ENCODE measurements at regions not wholly inside any gene's neighbourhood (a gene's known extent, or its start where the extent isn't known, plus 50 kb on each side); places are given as distances from the start of the nearest gene placed in this dataset.
"Not testable (repeated sequence)": the region's sequence is repeated elsewhere in the genome, so short reads cannot be mapped to it uniquely, and the experiment has no call there.

- no peak for DNase-seq (ENCODE audit: low spot score)
Measured at GRCh38 chr3:82022836-82023235, 261.4 kb upstream of the GBE1 start.

DNA sequence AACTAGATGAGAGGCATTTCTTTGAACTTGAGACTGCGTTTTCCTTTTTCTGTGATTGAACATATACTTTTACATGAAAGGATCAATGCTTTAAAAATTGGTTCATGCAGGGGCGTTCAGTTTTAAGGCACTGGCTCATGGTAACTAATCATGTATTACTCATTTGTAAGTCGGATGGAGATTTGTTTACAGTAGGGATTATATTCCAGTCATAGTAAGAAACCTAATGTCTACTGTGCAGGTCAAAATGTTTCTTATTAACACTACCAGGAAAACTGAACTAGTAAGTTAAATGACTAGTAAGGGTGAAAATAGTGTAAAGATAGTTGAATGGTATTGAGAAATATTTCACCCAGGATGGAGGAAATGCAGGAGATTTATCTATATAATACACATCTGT lies 258.8 kb upstream of the GBE1 start:
- DNase-seq (ENCODE audit: low spot score) = no peak

- no peak for DNase-seq (ENCODE audit: low spot score)
Measured at GRCh38 chr3:82015241-82015640, 253.8 kb upstream of the GBE1 start.

- DNase-seq (ENCODE audit: low spot score) = no peak
Measured at GRCh38 chr3:82012775-82013174, 251.3 kb upstream of the GBE1 start.

GRCh38 chr3:82011336-82011735 lies 249.9 kb upstream of the GBE1 start:
- DNase-seq (ENCODE audit: low spot score) = no peak

DNA sequence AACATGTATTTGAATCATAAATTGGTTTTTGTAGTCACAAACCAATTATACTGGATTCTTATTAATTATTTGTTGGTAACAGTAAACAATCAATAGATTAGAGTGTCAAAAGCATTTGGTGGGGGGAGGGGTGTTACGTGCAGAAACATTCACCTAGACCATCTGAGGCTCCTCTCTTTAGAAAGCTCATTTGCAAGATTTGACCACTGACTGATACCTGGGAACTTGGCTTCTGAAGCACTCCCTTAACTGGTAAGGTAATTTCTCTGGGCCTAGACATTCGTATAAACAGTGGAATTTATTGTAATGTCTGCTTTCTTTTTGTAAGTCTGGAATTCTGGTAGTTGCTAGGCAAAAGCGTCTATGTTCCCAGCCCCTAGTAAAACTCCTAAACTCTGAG lies 243.8 kb upstream of the GBE1 start:
- DNase-seq (ENCODE audit: low spot score) = no peak

DNA sequence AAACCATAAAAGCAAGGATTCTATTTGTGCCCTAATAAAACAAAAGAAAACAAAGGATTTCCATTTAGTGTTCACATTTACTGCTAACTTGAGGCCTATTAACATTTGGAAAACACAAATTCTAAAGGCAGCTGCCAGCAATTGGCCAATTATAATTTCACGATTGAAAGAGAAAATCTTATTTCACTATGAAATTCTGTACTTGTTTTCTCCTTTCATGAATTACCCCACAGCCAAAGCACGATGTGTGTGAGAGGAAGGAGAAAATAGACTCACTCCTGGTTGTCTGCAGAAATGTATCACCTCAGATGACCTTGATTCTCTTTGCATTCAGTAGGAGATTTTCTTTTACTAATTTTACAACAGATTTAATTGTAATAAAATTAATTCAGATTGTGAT lies 242.8 kb upstream of the GBE1 start:
- DNase-seq (ENCODE audit: low spot score) = no peak

GRCh38 chr3:82002986-82003642 lies 241.7 kb upstream of the GBE1 start:
- no peak for DNase-seq (ENCODE audit: low spot score)

- DNase-seq (ENCODE audit: low spot score) = no peak
Measured at GRCh38 chr3:82002491-82002890, 241.0 kb upstream of the GBE1 start.

DNA sequence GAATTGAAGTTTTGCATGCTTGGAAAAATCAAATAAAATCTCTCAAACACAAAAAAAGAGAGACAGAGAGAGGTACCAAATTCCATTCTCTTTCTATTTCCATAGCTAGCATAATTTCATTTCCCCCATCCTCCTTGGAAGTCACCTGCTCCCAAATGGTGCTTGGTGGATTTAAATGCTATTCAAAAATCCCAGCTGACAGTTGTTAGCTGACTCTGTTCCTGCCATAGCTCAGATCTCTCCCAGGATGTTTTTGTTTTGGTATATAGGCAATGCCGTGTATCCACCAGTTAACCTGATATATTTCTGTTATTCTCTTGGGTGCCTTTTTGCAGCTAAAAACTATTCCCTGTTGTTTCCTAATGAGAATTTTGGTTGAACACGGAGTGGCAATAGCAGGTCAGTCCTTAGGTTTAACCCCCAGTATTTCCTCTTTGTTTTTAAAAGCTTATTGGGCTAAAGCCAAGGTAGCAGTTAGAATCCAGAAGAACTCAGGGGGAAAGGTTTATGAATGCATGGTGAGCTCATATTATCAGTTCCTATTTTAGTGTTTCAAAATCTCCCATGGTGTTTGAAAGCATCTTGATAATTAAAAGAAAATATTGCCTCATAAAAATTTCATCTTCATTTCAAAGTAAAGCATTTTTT lies 240.0 kb upstream of the GBE1 start:
- DNase-seq (ENCODE audit: low spot score) = no peak

GRCh38 chr3:82000773-82001172 lies 239.3 kb upstream of the GBE1 start:
- DNase-seq (ENCODE audit: low spot score) = no peak

GRCh38 chr3:82000350-82000749 lies 238.9 kb upstream of the GBE1 start:
- DNase-seq (ENCODE audit: low spot score) = no peak

DNA sequence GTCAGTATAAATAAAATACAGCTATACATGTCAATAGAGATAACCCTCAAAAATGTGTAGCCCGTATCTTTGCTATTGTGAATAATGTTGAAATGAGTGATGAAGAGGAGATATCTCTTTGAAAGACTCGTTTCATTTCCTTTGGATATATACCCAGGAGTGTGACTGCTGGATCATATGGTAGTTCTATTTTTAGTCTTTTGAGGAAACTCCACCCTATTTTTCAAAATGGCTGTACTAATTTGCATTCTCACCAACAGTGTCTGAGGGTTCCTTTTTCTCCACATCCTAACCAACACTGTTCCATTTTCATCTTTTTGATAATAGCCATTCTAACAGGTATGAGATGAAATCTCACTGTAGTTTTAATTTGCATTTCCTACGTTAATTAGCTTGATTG lies 237.5 kb upstream of the GBE1 start:
- DNase-seq (ENCODE audit: low spot score) = no peak

DNA sequence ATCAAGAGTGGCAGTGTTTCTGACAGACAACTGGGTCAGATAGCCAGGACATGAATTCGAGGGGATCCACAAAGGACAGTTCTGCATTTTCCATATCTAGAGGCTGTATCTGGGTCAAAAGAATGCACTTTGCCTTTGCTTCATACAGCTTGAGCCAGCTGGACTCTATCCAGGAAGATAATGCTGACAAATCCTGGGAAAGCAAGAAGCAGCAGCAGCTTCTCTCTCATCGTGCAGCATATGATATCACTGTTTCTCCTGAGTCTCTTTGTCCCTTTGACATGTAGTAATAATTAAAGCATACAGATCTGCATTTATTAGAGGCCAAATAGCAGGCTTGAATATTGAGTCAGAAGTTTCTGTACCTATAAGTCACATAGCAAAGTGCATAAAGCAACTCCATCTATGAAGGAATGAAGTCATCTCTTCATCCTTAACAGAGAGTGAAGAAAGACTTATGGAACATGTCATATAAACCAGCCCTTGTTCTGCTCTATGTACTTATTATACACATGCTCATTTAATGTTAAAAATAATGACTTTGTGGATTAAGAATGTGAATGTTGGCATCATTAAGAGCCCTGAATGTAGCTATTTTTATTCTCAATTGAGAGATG lies 236.8 kb upstream of the GBE1 start:
- DNase-seq (ENCODE audit: low spot score) = no peak

DNA sequence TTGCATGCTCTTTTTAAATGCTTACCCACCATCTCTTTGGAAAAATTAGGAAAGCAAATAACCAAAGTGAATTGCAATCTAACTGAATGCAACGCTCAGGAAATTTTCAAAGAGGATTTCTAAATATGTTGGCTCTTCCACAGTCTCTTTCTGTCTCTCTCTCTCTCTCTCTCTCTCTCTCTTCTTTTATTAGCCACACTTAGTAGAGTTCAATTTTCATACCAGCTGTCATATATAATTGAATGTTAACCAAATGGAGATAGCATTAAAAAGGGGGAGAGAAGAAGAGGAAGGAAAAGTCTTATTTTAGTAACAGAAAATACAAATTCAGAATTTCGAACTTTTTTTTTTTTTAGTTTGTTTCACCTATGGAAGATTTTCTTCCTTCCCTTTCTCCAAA lies 235.9 kb upstream of the GBE1 start:
- no peak for DNase-seq (ENCODE audit: low spot score)

- DNase-seq (ENCODE audit: low spot score) = no peak
Measured at GRCh38 chr3:81995329-81995728, 233.9 kb upstream of the GBE1 start.

DNA sequence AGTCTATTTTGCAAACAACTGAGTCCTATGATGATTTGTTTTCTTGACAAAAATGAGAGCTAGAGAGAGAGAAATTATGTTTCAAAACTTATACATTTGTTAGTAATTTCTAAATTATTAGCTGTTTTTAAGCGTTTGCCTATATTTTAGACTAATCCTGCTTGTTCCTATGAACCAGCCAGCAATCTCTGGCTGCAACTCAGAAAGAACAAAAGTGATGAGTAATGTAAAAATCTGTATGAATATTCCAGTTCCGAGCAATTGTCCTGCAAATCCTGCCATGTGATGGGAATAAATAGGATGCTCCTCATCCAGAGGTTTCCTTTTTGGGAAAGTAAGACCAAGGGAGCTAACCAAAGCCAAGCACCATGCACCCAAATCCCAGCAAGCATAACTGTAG lies 228.3 kb upstream of the GBE1 start:
- no peak for DNase-seq (ENCODE audit: low spot score)

DNA sequence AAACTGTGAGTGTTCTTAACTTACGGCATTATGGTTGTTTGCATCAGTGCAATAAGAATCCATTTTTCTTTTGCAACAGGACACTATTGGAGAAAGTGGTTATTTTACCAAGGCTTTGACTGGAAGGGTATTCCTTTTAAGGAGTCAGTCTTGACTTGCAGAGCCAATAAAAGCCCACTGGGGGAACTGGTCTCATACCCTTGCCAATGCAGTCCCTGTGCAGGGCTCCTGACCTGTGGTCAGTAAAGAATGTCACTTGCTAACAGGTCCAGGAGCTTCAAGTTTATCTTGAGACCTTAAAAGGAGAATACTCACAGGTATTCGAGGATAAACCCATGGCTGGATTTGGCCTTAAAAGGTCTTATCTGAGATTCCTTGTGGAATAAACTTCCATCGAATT lies 227.8 kb upstream of the GBE1 start:
- no peak for DNase-seq (ENCODE audit: low spot score)

DNA sequence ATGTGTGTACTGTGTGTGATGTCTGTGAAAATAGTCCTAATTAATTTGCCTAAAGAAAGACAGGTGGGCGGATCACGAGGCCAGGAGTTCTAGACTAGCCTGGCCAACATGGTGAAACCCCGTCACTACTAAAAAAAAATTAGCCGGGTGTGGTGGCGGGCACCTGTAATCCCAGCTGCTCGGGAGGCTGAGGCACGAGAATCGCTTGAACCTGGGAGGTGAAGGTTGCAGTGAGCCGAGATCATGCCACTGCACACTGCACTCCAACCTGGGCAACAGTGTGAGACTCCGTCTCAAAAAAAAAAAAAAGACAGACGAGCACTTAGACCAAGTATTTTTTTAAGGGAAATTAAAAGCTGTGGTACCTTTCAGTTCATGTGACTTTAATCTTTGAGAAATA lies 226.0 kb upstream of the GBE1 start:
- DNase-seq (ENCODE audit: low spot score) = not testable (repeated sequence)

DNA sequence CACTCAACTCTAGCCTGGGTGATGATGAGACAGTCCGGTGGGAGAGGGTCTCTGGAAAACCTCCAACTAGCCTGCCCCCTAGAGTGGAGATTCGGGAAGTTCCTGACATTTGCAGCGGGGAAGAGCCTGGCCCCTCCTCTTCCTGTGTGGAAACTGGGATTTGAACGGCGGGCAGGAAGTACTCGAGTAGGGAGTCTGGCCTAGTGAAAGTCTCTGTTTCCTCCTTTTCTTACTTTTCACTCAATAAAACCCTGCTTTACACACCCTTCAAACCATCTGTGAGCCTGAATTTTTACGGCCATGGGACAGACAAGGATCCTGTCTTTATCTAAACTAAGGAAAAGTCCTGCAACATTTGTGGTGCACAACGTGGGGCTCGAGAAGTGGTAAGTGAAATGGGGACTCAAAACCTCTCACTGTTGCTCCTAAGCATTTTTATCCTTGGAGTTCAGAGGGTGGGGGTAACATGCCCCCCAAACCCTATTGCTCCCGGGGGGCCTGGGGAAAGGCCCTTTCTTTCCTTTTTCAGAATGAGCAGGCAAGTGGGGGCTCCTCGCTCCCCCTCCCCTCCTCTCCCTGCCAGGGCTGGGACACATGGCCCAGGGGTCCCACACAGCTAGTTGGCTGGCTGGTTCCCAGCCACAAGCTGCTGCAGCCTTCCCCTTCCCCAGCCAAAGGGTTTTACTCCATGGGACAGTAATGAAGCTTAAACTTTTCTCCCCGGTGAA lies 224.7 kb upstream of the GBE1 start:
- no peak for DNase-seq (ENCODE audit: low spot score)

GRCh38 chr3:81983382-81983781 lies 221.9 kb upstream of the GBE1 start:
- no peak for DNase-seq (ENCODE audit: low spot score)

DNA sequence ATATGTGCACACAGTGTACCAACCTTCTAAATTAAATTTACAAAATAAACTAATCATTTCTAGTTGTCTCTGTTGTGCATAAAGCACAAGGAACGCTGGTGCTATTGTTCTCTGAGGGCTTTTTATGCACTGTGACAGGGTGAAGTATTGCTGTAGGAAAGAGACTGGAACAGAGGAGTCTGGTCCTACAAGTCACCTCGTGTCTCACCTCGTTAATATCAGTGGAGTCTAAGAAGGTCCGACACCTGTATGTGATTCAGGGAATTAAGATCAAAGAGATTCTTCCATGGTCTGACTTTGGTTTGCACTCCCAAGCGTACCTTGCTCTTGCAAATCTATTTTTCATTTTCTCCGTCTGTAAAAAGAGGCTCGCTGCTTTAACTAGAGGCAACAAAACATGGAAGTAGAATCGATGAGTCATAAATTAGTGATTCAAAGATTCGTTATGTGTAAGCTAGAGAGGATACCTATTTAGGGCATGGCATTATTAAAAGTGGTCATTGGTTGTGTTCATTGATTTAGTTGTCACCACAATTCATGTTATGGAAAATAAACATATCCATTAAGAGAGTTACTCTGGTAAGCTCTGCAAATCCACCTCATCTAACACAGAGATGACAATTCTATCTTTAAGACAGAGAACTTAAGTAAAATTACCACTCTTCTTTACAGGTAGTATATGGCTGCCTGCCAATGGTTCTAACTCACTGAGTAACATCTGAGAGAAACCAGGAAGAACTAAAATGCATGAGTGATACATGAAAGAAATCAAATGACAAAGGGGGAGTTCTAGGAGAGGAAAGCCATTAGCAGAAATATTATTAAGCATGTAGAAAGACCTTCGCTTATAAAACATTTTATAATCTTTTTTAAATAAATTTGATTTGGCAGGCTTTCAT lies 219.4 kb upstream of the GBE1 start:
- DNase-seq (ENCODE audit: low spot score) = no peak

Measured in HT-29 (cell line).